Esophagus muscularis mucosa (tissue), 4 donors: ENCODE measurements at regions not wholly inside any gene's neighbourhood (a gene's known extent, or its start where the extent isn't known, plus 50 kb on each side); places are given as distances from the start of the nearest gene placed in this dataset.

ENCODE experiments used
- DNase-seq: peaks from one replicate; pipeline ENCODE4 v3.0.0-alpha.2; 2017; ENCODE audit errors: extremely low spot score
- H3K27ac ChIP-seq, 4 donors: fragments of 200-600 bp; sonication (generic); replicated peaks in 1 of 4; 1 replicate in 3 of 4; 2 replicates in 1 of 4; pipeline ENCODE4 v1.5.1; 2016 to 2019; ENCODE audit warnings: mild to moderate bottlenecking in 1 of 4
- H3K27me3 ChIP-seq, 4 donors: fragments of 200-600 bp; sonication (generic); one replicate each; pipeline versions ENCODE4 v1.5.1 to v1.6.0; 2016 to 2019
- H3K36me3 ChIP-seq, 4 donors: fragments of 200-600 bp; sonication (generic); one replicate each; pipeline ENCODE4 v1.5.1; 2016 to 2019
- H3K4me1 ChIP-seq, 4 donors: fragments of 200-600 bp; sonication (generic); one replicate each; pipeline ENCODE4 v1.5.1; 2016 to 2019
- H3K4me3 ChIP-seq, 4 donors: fragments of 200-600 bp; sonication (generic); 1 replicate in 2 of 4; 2 replicates in 2 of 4; pipeline ENCODE4 v1.5.1; 2016 to 2019; ENCODE audit warnings: mild to moderate bottlenecking in 4 of 4, moderate library complexity in 1 of 4
- H3K9me3 ChIP-seq, 4 donors: fragments of 200-600 bp; sonication (generic); 1 replicate in 3 of 4; 2 replicates in 1 of 4; pipeline ENCODE4 v1.5.1; 2016 to 2019
- CTCF ChIP-seq, 3 experiments: fragments of 200-600 bp in 2 of 3; fragments of 450-650 bp in 1 of 3; sonication (generic) in 2 of 3; IDR thresholded peaks; one replicate each; pipeline ENCODE4 v1.5.1; 2017 to 2019; ENCODE audit warnings: antibody characterized with exemption in 3 of 3, mild to moderate bottlenecking in 2 of 3, moderate library complexity in 1 of 3
- EP300 ChIP-seq: sonication (generic); formaldehyde crosslinking; IDR thresholded peaks from one replicate; pipeline ENCODE4 v1.6.1; 2017; ENCODE audit warnings: antibody characterized with exemption
- POLR2A ChIP-seq: fragments of 450-650 bp; IDR thresholded peaks from one replicate; pipeline ENCODE4 v1.6.1; 2017; ENCODE audit warnings: antibody characterized with exemption, moderate library complexity, mild to moderate bottlenecking, low read depth
- POLR2AphosphoS5 ChIP-seq, 2 donors: sonication (generic); formaldehyde crosslinking; IDR thresholded peaks; one replicate each; pipeline ENCODE4 v1.6.1; 2017; ENCODE audit warnings: antibody characterized with exemption in 2 of 2
- WGBS: methylation state at CpG from one replicate; pipeline ENCODE4 v1.1.5; 2018; 5-methylcytosine and 5-hydroxymethylcytosine counted together
- intact Hi-C: fragments of 100-400 bp; cut with DNase I; formaldehyde crosslinking; loops from one replicate; pipeline ENCODE4 v1.15.1; 2023

GRCh38 chrX:138006180-138006579 is 440.3 kb downstream of the ZIC3 start:
- no peaks in the 10 kb centered on the region for H3K36me3 ChIP-seq
- TF ChIP-seq POLR2AphosphoS5 (IDR thresholded peaks at IDR 0.05) (no peak), EP300 (no peak), CTCF (IDR thresholded peaks at IDR 0.05) (no peak), POLR2A (no peak)
- no peaks in the 10 kb centered on the region for H3K9me3 ChIP-seq
- no peak overlapping the region for H3K4me3 ChIP-seq
- intact Hi-C loops: no loop called here
- H3K27me3 ChIP-seq: no peaks in the 10 kb centered on the region
- no peak overlapping the region for H3K27ac ChIP-seq
- DNase-seq: no peak
- WGBS: 76% methylated on average over 4 of the region's 4 CpGs
- peaks cover 0 to under 1% (median 0%) of the 10 kb centered on the region in 4 donors for H3K4me1 ChIP-seq

GRCh38 chrX:138008281-138008680 is 442.4 kb downstream of the ZIC3 start:
- intact Hi-C loops: no loop called here
- WGBS: 41% methylated on average over 5 of the region's 5 CpGs
- H3K4me1 ChIP-seq: peaks cover 0 to 8% (median 2%) of the 10 kb centered on the region in 4 donors

GRCh38 chrX:138011468-138011867 is 445.5 kb downstream of the ZIC3 start:
- TF ChIP-seq CTCF (IDR thresholded peaks at IDR 0.05) (no peak), POLR2A (no peak), POLR2AphosphoS5 (IDR thresholded peaks at IDR 0.05) (no peak), EP300 (no peak)
- H3K9me3 ChIP-seq: no peaks in the 10 kb centered on the region
- H3K36me3 ChIP-seq: no peaks in the 10 kb centered on the region
- H3K27ac ChIP-seq: peak overlapping the region in 1 of 4 donors; percentile 20
- no peak overlapping the region for H3K4me3 ChIP-seq
- peaks cover 0 to 8% (median 2%) of the 10 kb centered on the region in 4 donors for H3K4me1 ChIP-seq
- intact Hi-C loops: no loop called here
- 67% methylated on average over 2 of the region's 2 CpGs for WGBS
- H3K27me3 ChIP-seq: no peaks in the 10 kb centered on the region
- DNase-seq: no peak

More at GRCh38 chrX:138008281-138008680, 442.4 kb downstream of the ZIC3 start:
- Histone ChIP-seq H3K27ac (no peak overlapping the region), H3K36me3 (no peaks in the 10 kb centered on the region), H3K4me3 (no peak overlapping the region), H3K9me3 (no peaks in the 10 kb centered on the region), H3K27me3 (no peaks in the 10 kb centered on the region)
- TF ChIP-seq CTCF (IDR thresholded peaks at IDR 0.05) (no peak), POLR2A (no peak), EP300 (no peak), POLR2AphosphoS5 (IDR thresholded peaks at IDR 0.05) (no peak)
- DNase-seq: no peak

GRCh38 chrX:138014577-138014976 is 448.6 kb downstream of the ZIC3 start:
- intact Hi-C loops: no loop called here
- Histone ChIP-seq H3K27me3 (no peaks in the 10 kb centered on the region), H3K36me3 (no peaks in the 10 kb centered on the region), H3K9me3 (no peaks in the 10 kb centered on the region), H3K27ac (no peak overlapping the region), H3K4me1 (peaks cover 0 to 8% (median 2%) of the 10 kb centered on the region in 4 donors), H3K4me3 (no peak overlapping the region)
- TF ChIP-seq CTCF (IDR thresholded peaks at IDR 0.05) (no peak), EP300 (no peak), POLR2A (no peak), POLR2AphosphoS5 (IDR thresholded peaks at IDR 0.05) (no peak)
- 34% methylated on average over 3 of the region's 3 CpGs for WGBS
- DNase-seq: no peak

GRCh38 chrX:138018145-138018799 is 452.3 kb downstream of the ZIC3 start:
- Histone ChIP-seq H3K4me3 (no peak overlapping the region), H3K27me3 (no peaks in the 10 kb centered on the region), H3K4me1 (no peaks in the 10 kb centered on the region), H3K9me3 (no peaks in the 10 kb centered on the region), H3K27ac (no peak overlapping the region), H3K36me3 (no peaks in the 10 kb centered on the region)
- no peak for DNase-seq
- TF ChIP-seq CTCF (IDR thresholded peaks at IDR 0.05) (no peak), POLR2A (no peak), EP300 (no peak), POLR2AphosphoS5 (IDR thresholded peaks at IDR 0.05) (no peak)
- WGBS: 57% methylated on average over 1 of the region's 1 CpG
- intact Hi-C loops: no loop called here
